ENCODE measurements at regions not wholly inside any gene's neighbourhood (a gene's known extent, or its start where the extent isn't known, plus 50 kb on each side); places are given as distances from the start of the nearest gene placed in this dataset.
A peak's percentile ranks its signal among the peaks of the same experiment; 100 is the strongest.

GRCh38 chr6:139597771-139598755, 223.6 kb upstream of the CITED2 start:
- DNase-seq (ENCODE audit: low spot score), result peak; percentile 41

- no peak for DNase-seq (ENCODE audit: low spot score)
Measured at GRCh38 chr6:139597087-139597763, 222.8 kb upstream of the CITED2 start.

GRCh38 chr6:139595183-139595582, 220.7 kb upstream of the CITED2 start:
- DNase-seq (ENCODE audit: low spot score), result no peak

GRCh38 chr6:139594333-139594965, 220.0 kb upstream of the CITED2 start:
- no peak for DNase-seq (ENCODE audit: low spot score)

DNA sequence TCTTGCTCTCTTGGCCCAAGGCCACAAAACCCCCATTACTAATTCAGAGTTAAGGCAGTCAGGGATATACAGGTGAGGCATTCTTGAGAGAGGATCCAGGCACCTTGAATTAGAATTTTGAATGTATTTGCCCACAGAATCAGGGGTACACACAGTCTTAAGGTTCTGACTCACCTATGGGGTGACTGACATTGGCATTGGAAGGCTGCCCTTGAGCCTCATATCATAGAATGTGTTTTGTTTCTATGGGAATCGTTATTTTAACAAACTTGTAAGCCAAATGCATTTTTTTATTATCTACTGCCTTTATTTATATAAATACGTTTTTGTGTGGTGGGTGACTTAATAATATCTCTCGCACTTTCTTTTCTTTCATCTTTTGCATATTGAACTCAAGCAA, 218.6 kb upstream of the CITED2 start:
- no peak for DNase-seq (ENCODE audit: low spot score)

- DNase-seq (ENCODE audit: low spot score), result no peak
Measured at GRCh38 chr6:139592011-139592410, 217.6 kb upstream of the CITED2 start.

DNA sequence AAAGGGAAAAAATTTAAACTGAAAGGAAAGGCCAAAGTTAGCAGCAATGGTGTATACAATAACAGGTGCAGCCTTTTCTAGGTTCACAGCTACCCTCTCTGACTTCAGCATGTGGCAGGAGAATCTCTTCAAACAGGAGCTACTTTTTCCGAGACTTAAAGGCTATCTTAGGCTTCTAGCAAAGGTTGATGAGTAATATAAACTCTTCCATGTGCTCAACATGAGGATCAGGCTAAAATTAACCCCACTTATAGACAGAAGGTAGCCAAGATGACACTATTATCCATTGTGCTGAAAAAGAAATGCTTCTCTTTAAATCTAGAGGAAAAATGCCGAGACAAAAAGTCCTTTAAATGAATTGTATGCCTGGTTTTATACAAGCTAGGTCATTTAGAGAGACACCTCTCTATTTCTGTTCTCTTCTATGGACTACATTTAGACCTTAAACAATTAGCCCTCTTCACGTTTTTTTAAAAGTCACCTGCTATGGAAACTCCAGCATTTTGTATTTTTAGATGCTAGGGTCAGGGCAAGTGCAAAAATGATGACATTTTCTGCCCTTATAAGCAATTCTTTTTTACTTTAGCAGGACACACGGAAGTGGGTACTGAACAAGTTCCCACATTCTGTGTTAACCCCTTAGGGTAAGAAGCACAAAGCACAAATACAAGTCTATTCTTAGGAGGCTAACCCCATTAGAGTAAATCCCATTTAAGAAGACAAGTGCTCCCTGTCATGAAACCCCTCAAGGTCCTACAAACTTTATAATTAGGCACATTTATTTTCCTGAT, 216.8 kb upstream of the CITED2 start:
- DNase-seq (ENCODE audit: low spot score), result no peak

- no peak for DNase-seq (ENCODE audit: low spot score)
Measured at GRCh38 chr6:139590206-139590605, 215.8 kb upstream of the CITED2 start.

DNA sequence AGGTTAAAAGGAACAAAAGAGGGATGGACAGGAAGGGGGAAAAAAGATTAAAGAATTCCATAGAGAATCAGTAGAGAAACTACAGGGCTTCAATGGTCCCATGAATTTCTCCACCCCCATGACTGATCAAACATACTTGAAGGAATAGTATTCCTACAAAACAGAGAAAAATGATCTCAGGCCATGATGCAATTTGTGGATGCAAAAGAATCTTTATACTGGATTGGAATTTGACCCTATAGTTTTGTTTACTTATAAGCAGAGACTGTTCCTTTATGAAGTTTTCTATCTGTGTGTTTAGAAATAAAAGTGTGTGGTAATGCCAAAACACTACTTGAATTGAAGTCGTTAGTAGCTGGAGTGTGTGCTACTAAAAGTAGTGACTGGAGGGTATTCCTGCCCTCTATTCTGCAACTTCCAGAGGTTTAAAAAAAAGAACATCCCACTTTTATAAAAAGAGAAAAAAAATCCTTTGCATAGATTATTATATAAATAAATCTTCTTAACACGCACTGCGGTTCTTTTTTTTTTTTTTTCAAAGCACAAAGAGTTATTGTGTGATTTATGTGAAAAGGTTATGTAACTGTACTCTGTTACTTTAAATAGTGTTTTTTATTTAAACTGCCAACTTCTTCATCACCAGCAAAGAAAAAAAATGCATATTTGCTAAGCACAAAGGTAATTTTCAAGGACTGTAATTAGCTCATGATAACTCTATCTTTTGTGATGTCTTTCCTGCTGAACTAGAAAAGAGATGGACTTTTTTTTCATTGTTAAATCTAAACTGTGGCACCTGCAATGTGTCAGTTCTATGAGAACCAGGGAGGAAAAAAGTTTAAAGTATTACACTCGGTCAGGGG, 214.5 kb upstream of the CITED2 start:
- no peak for DNase-seq (ENCODE audit: low spot score)

- DNase-seq (ENCODE audit: low spot score), result no peak
Measured at GRCh38 chr6:139588076-139588639, 213.7 kb upstream of the CITED2 start.

- no peak for DNase-seq (ENCODE audit: low spot score)
Measured at GRCh38 chr6:139587469-139587868, 213.0 kb upstream of the CITED2 start.

DNA sequence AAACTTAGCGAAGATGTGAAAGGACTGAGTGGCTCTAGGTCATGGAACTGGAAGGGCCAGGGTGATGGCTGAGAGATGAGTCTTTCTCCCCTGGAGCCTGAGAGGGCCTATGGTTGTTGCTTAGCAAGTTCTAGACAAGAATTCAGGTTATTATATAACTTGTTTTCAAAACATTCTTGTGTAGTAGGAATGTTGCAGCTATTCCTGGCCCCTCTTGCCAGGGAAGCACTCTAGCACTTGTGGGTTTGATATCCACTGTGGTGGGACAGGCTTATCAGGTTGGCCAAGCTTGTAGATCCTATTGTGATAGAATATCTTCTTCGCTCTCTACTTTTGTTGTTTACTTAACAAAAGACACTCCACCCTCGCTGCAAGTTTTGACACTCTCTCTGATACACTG, 211.8 kb upstream of the CITED2 start:
- DNase-seq (ENCODE audit: low spot score), result no peak

- DNase-seq (ENCODE audit: low spot score), result no peak
Measured at GRCh38 chr6:139584599-139584998, 210.2 kb upstream of the CITED2 start.

- no peak for DNase-seq (ENCODE audit: low spot score)
Measured at GRCh38 chr6:139583420-139583819, 209.0 kb upstream of the CITED2 start.

DNA sequence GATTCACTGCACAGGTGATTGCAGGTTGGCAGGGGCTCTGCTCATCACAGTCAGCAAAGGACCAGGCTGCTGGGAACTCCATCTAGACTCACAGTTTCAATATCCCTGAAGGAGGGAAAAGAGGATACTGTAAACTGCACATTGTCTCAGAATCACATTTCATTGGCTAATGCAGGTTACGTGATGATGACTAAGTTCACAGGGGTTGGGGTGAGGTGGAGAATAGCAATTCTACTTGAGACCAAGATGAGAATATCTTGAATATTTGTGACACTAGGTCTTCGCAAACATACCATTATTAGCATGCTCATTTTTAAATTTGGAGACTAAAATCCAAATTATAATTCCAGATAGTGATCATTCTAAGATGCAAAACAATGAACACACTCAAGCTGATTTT, 208.5 kb upstream of the CITED2 start:
- DNase-seq (ENCODE audit: low spot score), result no peak

GRCh38 chr6:139581485-139581865, 207.0 kb upstream of the CITED2 start:
- no peak for DNase-seq (ENCODE audit: low spot score)

DNA sequence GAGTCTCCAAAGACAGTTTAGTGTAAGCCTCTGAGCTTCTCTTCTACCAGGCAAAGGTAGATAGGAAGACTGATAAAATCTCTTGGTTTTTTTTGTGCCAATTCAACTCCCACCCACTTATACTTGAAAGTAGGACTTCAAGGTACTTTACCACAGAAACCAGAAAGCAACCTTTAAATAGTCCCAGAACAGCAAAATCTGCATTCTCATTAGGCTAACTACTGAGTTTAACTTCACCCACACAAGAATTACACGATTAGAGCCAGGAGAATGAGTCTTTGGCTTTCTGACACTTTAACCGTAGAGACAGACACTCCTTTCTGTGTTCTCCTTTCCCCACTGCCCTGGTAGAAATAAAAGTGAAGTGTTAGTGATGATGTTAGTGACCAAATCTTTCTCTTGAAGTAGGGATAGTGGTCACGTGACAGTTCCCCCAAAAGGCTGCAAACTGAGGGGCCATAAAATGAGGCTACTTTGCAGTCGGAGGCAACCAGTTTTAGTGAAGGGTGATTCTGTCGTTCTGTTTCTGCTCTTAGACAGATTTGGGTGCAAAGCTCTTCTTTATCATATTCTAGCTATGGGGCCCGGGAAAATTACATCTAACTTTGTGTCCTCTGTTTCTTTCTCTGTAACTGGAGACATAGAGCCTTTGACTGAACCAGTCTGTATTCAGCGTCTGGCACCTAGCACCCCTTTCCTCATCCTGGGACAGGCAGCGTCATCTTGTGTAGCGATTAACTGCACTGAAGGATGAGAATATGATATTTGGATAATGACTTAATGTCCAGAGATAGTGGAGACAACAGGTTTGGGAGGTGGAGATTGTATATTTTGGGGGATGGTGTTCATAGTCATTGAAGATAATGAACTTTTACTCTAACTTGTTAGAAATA, 206.4 kb upstream of the CITED2 start:
- no peak for DNase-seq (ENCODE audit: low spot score)

- DNase-seq (ENCODE audit: low spot score), result no peak
Measured at GRCh38 chr6:139577763-139578604, 203.5 kb upstream of the CITED2 start.
